ENCODE measurements at regions not wholly inside any gene's neighbourhood (a gene's known extent, or its start where the extent isn't known, plus 50 kb on each side); places are given as distances from the start of the nearest gene placed in this dataset.

DNA sequence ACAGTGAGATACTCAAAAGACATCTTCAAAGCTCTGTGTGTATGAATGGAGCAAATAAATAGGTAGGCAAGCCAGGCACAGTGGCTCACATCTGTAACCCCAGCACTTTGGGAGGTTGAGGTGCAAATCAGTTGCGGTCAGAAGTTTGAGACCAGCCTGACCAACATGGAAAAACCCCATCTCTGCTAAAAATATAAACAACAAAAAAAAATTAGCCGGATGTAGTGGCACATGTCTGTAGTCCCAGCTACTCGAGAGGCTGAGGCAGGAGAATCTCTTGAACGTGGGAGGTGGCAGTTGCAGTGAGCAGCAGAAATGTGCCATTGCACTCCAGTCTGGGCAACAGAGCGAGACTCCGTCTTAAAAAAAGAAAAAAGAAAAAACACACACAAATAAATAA lies 945.1 kb upstream of the PIK3C3 start:
- DNase-seq = no peak

DNA sequence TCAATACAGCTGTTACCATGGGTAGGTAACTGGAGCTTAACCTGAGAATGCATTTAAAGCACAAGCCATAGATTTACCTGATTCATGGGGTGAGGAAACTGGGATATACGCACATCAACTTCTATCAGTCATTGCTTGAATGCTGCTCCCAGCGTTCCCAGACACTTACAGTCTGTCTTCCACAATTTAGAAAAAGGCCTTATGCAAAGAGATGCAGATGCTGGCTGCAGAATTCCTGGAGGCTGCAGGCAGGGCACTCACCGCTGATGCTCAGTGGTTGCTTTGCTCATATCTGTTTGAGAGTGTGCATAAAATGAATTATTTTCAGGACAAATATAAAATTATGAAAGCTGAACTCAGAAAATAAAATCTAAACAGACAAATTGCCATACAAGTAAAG lies 950.7 kb upstream of the PIK3C3 start:
- DNase-seq = no peak

- DNase-seq = no peak
Measured at GRCh38 chr18:40995529-40995928, 959.5 kb upstream of the PIK3C3 start.

GRCh38 chr18:40993363-40993762 lies 961.7 kb upstream of the PIK3C3 start:
- DNase-seq = no peak

DNA sequence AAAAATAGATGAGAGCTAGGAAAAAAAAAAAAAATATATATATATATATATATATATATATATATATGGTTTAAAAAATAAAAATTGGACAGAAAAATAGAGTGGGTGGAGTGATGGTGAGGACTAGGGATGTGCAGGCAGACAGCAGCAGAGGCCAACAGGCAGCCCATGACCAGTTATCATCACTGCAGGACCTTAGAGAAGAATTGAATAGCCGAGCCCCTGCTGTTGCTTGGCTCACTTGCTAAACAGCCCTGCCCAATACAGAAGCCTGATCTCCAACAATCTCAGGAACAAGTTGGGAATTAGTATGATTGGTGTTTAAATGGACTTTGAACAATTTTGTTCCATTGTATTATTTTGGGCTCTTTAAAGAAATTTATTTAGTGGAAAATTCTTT lies 967.5 kb upstream of the PIK3C3 start:
- DNase-seq = no peak

DNA sequence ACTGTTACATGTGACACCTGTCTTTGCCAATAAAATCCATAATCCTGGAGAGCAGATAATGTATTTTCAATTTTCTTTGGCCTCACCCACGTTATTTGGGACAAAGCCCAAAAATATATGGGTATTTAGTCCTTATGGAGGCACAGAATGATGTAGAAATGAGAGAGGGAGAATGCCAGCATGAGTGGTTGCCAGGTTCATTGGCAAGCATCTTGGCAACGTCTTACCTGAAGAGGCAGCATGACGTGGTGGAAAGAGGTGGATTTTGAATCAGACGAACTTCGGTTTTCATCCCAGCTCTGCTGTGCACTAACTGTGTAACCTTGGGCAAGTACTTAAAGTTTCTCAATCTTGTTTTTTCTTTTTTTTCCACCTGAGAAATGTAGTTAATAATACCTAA lies 969.6 kb upstream of the PIK3C3 start:
- DNase-seq = no peak

DNA sequence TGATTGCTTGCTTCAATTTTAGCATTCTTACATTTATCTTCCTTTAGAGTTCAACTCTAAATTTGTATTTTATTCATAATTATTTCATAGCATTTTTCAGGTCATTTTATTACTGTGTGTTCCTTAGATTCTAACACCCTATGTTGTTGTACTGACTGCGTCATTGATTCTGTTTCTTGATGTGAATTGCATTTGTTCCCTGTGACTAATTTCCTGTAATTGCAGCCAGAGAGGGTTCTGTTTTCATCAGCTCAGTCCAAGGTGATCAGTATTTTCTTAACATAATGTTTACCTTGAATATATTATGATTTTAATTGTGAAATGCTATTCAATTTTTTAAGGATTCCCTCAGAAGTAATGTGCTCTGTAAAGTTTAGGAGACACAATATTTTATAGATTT lies 970.2 kb upstream of the PIK3C3 start:
- no peak for DNase-seq

DNA sequence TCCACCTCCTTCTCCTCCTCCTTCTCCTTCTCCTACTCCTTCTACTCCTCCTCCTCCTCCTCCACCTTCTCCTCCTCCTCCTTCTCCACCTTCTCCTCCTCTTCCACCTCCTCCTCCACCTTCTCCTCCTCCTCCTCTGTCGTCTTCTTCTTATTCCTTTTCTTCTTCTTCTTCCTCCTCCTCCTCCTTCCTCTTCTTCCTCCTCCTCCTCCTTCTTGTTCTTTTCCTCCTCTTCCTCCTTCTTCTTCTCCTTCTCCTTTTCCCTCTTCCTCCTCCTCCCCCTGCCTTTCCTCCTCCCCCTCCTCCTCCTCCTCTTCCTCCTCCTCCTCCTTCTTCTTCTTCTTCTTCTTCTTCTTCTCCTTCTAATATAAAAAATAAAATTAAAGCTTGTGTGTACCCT lies 971.2 kb upstream of the PIK3C3 start:
- DNase-seq = no peak

- DNase-seq = no peak
Measured at GRCh38 chr18:40980171-40980570, 974.9 kb upstream of the PIK3C3 start.

GRCh38 chr18:40976050-40976449 lies 979.0 kb upstream of the PIK3C3 start:
- DNase-seq = no peak

- no peak for DNase-seq
Measured at GRCh38 chr18:40974448-40974847, 980.6 kb upstream of the PIK3C3 start.

DNA sequence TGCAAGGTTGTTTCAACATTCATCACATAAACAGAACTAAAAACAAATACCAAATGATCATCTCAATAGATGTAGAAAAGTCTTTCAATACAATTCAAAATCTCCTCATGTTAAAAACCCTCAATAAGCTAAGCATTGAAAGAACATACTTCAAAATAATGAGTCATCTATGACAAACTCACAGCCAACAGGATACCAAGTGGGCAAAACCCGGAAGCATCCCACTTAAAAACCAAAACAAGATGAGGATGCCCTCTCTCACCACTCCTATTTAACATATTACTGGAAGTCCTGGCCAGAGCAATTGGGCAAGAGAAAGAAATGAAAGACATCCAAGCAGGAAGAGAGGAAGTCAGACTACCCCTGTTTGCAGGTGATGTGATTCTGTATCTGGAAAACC lies 992.2 kb upstream of the PIK3C3 start:
- no peak for DNase-seq

DNA sequence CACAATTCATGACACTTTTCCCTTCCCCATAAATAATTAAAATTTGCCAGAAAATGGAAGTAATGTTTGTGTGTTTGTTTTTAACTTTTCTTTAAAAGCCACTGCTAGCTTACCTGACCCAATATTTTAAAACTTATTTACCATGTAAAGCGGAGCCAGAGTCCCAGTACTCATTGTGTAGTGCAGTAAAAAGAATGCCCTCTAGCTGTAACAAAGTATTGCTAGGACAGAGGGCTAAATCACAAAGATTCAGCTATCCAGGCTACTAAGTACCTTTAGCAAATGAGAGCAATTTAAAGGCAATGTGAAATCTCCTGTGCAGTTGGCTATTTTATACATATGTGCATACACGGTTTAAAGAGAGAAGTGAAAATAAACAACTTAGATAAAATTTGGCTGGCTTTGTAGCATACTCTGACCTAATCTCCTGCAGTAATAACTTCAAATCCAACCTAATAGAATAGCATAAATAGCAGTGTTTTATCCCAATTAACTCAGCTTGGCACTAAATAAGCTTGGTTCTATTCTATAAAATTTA lies 997.4 kb upstream of the PIK3C3 start:
- DNase-seq = no peak

DNA sequence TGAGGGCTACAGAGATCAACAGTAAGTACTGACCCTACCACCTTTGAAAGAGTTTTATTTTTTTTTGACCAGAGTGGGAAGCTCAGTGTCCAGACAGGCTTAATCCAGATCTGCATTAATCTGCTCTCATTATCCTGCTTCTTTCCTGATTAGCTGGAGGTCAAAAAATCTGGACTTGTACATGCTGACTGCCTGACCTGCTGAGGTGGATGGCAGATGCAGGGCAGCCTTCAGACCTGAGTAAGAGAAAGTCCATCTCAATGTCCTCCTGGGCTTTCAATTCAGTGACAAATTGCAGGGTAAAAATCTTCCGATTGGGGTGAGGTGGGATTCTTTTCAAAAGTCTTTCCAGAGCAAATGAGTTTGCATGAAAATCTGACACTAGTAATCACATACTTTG lies 998.8 kb upstream of the PIK3C3 start:
- DNase-seq = no peak

DNA sequence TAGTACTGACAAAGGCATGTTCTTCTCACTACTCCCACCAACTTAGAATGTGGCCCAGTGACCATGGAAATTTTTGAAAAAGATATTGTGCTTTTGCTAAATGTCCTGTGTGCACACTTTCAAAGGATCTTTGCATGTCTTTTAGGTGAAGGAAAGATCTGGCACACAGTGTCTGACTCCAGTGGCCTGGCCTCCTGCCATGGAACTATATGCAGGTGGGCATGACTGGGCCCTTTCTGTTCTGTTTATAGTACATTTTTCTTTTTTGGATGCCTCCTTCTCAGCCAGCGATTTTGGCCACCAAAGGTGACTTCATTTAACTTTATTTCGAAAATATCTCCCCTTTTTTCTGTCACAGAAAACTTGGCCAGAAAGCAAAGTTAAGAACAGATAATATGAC lies 999.7 kb upstream of the PIK3C3 start:
- DNase-seq = no peak

- DNase-seq = no peak
Measured at GRCh38 chr18:40949114-40949950, 1005.7 kb upstream of the PIK3C3 start.

- DNase-seq = no peak
Measured at GRCh38 chr18:40944576-40944975, 1010.5 kb upstream of the PIK3C3 start.

DNA sequence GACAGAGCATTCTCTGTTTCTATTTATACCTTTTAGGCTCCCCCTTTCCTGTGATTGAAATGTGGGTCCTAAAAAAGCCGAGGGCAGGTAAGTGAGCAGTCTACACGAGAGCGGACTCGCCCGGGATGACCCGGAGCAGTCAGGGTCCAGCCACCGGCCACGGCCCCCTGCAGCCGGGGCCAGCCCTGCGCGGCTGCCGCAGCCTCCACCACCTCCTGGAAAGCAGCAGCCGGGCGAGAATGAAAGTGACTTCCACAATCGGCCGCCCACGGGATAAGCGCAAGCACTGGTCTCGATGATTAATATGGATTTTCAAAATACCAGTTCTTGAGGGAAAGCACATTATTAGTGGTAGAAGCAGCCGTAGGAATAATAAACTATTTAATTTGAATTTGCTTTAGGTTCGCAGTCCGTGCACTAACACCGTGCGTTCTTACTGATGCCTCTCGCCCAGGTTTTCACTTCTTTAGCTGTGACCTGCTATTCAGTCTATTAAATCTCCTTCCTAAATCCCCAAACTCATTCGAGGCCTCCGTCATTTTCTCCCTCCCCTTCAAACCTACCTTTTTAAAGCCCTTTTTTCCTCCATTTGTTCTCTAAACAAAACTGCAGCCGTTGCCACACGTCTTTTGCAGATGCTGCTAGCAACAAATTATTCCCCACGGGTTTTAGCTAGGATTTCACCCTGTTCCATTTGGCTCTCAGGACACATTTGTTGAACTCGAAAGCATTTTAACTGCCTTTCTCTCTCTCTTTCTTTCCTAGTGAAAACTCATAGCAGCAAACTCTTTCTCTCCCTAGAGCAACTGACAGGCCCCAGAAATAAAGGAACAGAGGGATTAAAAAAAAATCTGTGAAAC lies 1015.1 kb upstream of the PIK3C3 start:
- DNase-seq = peak; percentile 65

- no peak for DNase-seq
Measured at GRCh38 chr18:40938615-40939014, 1016.4 kb upstream of the PIK3C3 start.

DNA sequence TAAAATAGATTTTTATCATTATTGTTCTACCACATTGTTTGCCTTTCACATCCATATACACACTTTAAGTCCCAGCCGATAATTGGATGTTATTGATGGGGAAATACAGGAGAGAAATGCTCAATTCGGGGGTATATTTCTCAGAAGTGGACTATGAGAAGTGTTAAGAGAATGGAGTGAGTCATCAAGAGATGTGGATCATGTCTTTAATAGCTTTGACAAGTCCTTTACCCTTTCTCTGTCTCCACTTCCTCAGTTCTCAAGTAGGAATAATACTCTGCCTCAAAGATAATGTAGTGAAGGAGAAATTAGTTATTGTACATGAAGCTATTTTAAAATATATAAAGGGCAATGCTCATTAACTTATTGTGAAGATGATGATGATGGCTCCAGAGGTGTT lies 1017.6 kb upstream of the PIK3C3 start:
- no peak for DNase-seq

DNA sequence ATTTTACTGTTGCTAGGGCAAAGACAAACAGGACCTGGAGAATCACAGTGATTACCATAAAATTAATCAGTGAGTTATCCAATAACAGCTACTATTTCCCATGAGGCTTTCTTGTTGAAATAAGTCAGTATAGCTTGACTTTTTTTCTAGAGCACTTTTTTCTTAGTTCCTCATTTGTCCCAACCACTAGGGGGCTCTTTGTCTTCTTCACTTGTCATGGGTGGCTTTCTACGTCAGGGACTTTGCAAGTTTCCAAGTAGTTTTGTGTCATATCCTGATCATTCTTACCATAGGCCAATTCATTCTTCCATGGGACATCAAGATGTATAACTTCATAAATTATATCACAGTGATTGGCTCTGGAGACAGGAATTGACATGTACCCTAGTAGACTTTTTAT lies 1019.6 kb upstream of the PIK3C3 start:
- no peak for DNase-seq

DNA sequence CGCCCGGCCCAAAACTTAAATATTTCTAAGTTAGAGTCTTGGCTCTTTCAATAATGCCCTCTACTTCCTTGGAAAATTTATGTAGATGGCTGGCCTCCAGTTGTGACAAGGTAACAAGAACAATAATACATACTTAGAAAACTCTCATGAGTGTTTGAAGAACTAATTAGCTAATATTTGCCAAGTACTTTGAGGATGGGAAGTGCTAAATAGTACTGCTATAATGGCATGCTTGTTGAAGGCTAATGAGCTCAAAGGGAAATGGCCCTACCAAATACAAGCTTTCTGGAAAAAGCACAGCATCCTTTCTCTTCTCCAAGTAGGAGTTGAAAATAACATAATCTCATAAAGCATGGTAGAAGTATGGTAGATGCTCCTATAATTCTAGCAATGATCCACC lies 1022.2 kb upstream of the PIK3C3 start:
- no peak for DNase-seq

GRCh38 chr18:40930211-40930882 lies 1024.7 kb upstream of the PIK3C3 start:
- no peak for DNase-seq
